ENCODE measurements at regions not wholly inside any gene's neighbourhood (a gene's known extent, or its start where the extent isn't known, plus 50 kb on each side); places are given as distances from the start of the nearest gene placed in this dataset.

DNA sequence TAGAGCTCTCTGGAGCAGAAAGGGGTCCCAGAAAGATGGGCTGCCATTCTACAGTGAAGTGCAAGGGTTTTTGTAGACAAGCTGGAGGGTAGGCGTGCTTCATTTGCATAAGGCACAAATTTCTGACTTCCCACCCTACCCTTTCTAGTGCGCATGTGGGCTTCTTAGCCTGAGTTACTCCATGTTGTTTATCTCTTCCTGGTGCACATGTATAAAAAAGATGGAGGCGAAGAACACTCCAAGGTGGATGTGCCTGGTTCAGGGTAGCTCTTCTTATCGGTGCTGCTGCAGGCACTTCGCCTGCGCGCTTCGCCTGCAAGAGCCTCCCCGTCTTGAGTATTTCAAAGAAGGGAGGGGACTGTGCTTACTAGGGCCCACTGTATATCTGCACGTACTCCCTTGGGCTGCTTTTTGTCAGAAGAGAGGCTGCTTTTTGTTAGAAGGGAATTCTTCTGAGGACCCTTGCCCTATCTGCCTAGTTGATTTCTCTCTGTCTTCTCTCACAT is 1047.3 kb upstream of the CNTN5 start:
- no peak for DNase-seq (ENCODE audit: insufficient read length, low spot score)
- no peak for TF ChIP-seq POLR2A (IDR thresholded peaks at IDR 0.05; ENCODE audit: low read depth, low read length)
- FAIRE-seq, result no peak

DNA sequence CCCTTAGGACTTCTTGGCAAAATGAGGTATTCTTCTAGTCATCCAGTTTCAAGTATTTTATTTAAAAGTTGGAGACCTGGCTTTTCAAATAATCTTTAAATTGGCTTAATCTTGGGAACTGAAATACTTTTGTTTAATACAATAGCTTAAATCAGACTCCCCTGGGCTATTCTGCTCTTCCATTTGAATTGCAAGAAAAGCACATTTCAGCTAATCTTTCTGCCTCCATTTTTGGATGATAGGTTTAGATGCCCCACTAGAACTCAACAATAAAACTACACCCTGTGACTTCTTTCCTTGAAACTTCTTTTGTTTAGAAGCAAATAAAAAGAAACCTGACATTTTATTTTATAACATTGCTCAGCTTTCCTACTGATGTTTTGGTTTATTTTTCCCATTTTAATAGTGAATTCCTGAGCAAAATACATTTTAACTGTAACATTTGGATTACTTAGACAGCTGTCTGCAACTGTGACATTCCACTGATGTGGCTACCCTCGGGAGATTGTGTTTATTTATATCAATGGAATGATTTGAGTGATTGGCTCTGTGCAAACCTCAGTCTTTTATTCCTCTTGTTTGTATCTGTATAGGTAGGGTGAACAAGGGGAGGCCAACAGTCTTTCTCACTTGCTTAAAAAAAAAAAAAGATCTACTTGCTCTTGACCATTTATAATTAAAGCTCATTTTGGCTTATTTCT is 1045.8 kb upstream of the CNTN5 start:
- no peak for DNase-seq (ENCODE audit: insufficient read length, low spot score)
- FAIRE-seq, result no peak
- TF ChIP-seq POLR2A (IDR thresholded peaks at IDR 0.05; ENCODE audit: low read depth, low read length), result no peak

DNA sequence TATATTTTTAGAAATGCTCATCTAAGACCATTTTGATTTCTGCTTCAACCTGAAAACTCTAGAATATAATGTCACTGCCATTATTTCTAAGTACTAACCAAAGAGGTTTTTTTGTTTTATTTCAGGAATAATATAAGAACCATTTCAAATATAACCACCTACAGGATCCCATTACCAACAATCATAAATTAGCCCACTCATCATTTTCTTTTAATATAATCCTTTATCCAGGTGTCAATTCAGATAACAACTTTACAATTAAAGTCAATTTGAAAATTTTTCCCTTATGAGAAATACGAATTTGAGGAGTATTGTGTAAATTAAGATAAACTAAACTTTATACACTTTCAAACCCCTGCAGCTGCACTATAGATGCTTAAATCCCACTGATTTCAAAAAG is 1043.0 kb upstream of the CNTN5 start:
- no peak for TF ChIP-seq POLR2A (IDR thresholded peaks at IDR 0.05; ENCODE audit: low read depth, low read length)
- DNase-seq (ENCODE audit: insufficient read length, low spot score) (no peak), FAIRE-seq (no peak)

DNA sequence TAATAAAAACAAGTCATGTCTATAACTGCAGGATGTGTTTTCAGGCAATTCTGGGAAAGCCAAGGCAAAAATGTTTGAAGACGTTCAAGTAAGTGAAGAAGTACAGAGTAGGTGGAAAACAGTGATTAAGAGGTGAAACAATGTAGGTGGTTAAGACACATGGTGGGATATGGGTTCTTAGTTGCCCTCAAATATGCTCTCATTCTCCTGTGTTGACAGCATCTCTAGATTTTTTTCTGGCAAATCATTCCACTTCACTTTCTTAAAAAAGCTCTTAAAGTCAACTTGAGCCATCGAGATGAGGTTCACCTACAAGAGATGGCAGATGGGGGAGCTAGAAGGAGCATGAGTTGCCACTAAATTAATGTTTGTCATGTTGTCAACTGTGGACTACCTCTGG is 1041.0 kb upstream of the CNTN5 start:
- TF ChIP-seq POLR2A (IDR thresholded peaks at IDR 0.05; ENCODE audit: low read depth, low read length), result no peak
- no peak for DNase-seq (ENCODE audit: insufficient read length, low spot score)
- no peak for FAIRE-seq

DNA sequence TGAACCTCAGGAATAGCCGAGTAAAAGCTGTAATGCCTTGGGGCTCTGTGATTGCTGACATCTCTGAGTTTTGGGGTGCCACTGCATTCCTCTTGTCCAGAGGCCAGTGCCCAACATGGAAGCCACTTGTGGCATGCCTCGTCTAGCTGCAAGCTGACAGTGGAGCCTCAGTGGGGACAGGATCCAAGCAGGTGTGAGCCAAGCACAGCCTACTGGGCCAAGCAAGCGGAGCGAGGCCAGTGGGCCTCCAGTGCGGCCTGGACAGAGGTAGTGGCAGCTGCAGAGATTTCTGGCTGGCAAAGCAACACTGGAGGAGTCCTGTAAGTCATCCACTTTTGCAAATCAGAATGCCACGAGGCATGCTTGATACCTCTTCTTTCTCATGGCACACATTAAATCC is 1038.2 kb upstream of the CNTN5 start:
- no peak for TF ChIP-seq POLR2A (IDR thresholded peaks at IDR 0.05; ENCODE audit: low read depth, low read length)
- no peak for DNase-seq (ENCODE audit: insufficient read length, low spot score)
- FAIRE-seq, result no peak

DNA sequence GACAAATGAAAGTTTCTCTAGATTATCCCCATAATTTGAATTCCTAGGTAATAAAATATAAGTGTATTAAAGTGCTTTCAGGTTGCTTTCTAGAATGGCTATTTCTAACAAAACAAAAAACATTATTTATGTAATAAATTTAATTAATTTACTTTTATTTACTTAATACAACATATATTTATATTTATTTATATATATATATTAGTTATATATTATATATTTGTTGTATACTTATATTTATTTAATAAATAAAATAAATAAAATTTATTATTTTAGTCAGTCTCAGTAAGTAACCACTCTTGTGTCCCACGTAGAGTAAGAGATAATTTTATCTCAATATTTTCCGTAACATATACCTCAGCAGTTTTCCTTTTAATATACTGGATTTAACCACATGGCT is 1031.6 kb upstream of the CNTN5 start:
- DNase-seq (ENCODE audit: insufficient read length, low spot score), result no peak
- no peak for TF ChIP-seq POLR2A (IDR thresholded peaks at IDR 0.05; ENCODE audit: low read depth, low read length)
- FAIRE-seq, result no peak

DNA sequence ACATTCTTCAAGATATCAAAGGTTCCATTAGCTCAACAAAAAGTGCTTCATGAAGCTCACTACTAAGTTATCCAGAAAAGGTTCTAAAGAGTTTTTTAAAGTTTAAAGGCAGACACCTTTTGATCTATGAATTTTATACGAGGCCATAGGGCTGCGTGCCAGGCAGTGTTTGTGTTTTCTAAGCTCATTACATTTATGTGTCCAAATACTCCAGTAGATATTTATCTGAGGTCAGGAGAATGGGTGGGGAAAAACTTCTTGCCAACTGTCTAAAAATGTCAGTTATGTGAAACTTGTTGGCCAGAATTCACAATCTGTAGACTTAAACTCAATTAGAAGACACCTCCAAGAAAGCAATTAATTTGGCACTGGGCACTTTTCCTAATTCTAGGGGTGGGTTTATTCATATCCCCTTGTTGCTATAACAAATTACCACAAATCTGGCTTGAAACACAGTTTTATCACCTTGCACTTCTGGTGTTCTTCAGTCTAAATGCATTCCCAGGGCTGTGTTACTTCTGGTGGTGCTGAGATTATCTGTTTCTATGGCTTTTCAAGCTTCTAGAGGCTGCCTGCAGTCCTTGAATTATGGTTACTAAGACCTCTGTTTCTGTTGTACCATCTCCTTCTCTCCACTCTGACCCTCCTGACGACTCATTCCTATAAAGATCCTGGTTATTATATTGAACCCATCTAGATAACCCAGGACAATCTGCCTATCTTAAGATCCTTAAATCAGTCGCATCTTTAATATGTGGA is 1030.4 kb upstream of the CNTN5 start:
- no peak for TF ChIP-seq POLR2A (IDR thresholded peaks at IDR 0.05; ENCODE audit: low read depth, low read length)
- FAIRE-seq (no peak), DNase-seq (ENCODE audit: insufficient read length, low spot score) (no peak)

DNA sequence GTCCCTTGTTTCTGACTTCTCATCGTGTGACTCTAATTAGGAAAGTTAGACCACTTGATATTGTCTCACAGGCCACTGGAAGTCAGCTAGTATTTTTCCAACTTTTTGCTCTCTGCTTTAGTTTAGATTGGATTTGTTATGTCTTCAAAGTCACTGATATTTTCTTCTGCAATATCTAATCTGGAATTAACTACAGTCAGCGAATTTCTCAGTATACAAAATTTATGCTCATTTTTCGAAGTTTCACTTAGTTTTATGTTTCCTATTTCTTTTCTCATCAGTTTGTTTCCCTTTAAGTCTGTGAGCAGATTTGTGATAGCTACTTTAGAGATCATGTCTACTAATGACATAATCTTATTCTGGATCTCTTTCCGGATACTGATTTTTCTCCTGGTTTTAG is 1027.2 kb upstream of the CNTN5 start:
- no peak for TF ChIP-seq POLR2A (IDR thresholded peaks at IDR 0.05; ENCODE audit: low read depth, low read length)
- no peak for DNase-seq (ENCODE audit: insufficient read length, low spot score)
- no peak for FAIRE-seq

DNA sequence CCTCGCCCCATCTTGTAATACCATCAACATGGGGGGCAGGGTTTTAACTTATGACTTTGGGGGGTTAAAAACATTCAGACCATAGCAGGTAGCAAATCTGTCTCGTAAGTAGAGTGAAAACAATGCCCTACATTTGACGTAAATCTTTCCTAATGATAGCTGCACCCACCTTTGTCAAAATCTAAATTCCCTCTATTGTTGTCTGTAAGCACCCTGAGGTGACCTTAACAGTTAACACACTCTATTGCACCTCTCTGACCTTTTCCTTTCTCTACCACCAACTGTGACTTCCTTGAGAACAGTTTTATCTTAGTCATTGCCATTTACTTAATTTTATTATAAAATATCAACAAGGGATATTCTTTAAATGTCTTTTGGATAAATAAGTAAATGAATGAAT is 1024.9 kb upstream of the CNTN5 start:
- no peak for FAIRE-seq
- no peak for TF ChIP-seq POLR2A (IDR thresholded peaks at IDR 0.05; ENCODE audit: low read depth, low read length)
- DNase-seq (ENCODE audit: insufficient read length, low spot score), result no peak

DNA sequence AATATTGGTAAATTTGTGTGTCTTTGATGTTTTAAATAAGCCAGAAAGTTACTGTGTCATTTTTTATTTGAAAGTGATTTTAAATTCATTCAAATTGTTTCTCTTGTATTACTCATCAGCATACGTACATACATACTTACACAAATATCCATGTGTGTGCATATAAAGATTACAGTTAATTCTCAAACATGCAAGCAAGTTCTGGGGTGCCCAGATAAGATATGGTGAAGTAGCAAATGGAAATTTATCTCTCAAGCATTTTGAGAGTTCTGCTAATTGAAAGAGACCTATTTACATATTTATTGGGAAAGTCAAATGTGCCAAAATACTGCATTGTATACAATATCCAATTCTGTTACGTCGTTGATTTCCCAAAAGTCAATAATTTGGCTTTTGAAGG is 1024.0 kb upstream of the CNTN5 start:
- TF ChIP-seq POLR2A (IDR thresholded peaks at IDR 0.05; ENCODE audit: low read depth, low read length), result no peak
- no peak for DNase-seq (ENCODE audit: insufficient read length, low spot score)
- no peak for FAIRE-seq

DNA sequence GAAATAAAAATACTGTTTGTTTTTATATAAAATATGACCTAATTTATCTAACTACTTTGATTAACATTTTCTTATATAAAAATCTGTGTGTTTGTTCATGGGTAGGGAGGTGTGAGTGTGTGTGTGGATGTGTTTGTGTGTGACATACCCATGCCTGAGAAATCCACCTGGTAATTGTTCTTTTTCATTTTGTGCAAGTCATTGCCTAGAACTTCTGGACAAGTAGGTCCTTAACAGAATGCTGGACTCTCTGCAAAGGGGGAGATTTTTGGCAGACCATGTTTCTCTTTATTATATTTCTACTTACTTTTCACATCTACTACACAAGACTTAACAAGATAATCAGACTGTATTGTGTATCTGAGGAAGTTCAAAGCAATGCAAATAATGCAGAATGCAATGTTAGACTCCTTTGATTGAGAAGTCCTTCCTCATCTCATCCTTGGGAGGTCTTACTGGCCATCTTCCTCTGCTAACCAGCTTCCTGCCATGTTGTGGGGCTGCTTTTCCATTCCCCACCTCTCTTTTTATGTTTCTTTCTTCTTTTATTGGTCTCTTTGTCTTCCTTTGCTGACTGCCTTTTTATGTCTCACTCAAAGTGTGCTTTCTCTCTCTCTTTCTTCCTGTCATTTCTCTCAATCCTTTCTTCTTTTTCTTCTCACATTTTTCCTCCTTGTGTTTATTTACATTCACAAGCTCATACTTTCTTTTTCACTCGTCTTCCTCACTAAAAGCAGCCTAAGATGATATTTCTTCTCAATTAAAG is 1017.0 kb upstream of the CNTN5 start:
- FAIRE-seq, result no peak
- no peak for TF ChIP-seq POLR2A (IDR thresholded peaks at IDR 0.05; ENCODE audit: low read depth, low read length)
- no peak for DNase-seq (ENCODE audit: insufficient read length, low spot score)

DNA sequence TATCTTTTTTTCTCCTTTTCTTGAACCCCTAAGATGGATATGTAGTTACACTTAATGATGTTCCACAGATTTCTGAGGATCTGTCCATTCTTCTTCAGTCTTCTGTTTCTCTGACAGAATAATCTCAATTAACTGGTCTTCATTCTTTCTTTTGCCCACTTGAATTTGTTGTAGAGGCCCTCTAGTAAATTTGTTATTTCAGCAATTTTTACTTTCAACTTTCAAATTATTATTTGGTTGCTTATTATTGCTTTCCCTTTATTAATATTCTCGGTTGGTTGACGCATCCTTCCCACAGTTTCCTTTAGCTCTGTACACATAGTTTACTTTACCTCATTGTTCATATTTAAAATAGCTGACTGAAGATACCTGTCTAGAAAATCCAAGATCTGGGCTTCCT is 1013.7 kb upstream of the CNTN5 start:
- DNase-seq (ENCODE audit: insufficient read length, low spot score) (no peak), FAIRE-seq (no peak)
- TF ChIP-seq POLR2A (IDR thresholded peaks at IDR 0.05; ENCODE audit: low read depth, low read length), result no peak

DNA sequence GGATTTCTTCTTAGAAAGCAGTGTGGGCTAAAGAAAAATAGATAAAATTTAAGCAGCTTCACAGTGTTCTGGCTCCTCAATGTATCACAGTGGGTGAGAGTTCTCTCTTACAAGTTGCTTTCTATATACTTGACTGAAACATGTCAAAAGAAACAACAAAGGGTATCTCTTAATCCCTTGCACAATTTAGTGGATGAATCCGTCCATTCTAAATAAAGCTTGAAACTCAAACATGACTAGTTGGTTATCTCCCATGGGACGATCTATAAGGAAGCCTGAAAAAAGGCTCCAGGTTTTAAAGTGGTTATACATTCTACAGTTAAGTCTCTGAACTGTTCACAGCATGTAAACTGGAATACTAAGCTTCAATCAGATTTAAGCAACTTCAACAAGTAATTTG is 993.1 kb upstream of the CNTN5 start:
- no peak for TF ChIP-seq POLR2A (IDR thresholded peaks at IDR 0.05; ENCODE audit: low read depth, low read length)
- FAIRE-seq (no peak), DNase-seq (ENCODE audit: insufficient read length, low spot score) (no peak)

DNA sequence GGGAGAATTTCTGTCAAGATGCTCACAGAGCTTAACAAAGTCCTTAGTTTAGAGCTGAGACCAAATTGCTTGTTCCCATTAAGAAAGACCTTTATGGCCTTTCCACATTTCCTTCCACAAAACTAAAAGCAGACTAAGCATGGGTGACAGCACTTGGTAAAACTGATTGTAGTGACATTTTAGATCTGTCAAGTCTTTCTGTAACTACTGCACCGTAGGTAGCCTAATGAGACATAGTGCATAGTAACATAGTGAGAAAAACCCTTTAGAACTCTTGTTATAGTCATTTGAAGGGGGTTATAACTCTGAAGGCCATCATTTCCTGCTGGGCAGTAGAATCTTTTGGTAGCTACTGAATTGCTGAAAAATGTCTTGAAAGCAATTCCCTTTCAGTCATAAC is 990.9 kb upstream of the CNTN5 start:
- no peak for TF ChIP-seq POLR2A (IDR thresholded peaks at IDR 0.05; ENCODE audit: low read depth, low read length)
- FAIRE-seq (no peak), DNase-seq (ENCODE audit: insufficient read length, low spot score) (no peak)
